Thyroid gland (tissue), 4 donors: ENCODE measurements at regions not wholly inside any gene's neighbourhood (a gene's known extent, or its start where the extent isn't known, plus 50 kb on each side); places are given as distances from the start of the nearest gene placed in this dataset.
"Not testable (repeated sequence)": the region's sequence is repeated elsewhere in the genome, so short reads cannot be mapped to it uniquely, and the experiment has no call there.

Experiments
- DNase-seq, 2 donors: peaks; one replicate each; pipeline ENCODE4 v3.0.0-alpha.2; 2019
- H3K27ac ChIP-seq, 3 donors: fragments of 200-600 bp; sonication (generic); 1 replicate in 2 of 3; 2 replicates in 1 of 3; pipeline ENCODE4 v1.5.1; 2016 to 2019; ENCODE audit warnings: mild to moderate bottlenecking in 1 of 3, moderate library complexity in 1 of 3
- H3K27me3 ChIP-seq: fragments of 200-600 bp; sonication (generic); one replicate; pipeline ENCODE4 v1.5.1; 2019
- H3K36me3 ChIP-seq, 2 donors: fragments of 200-600 bp; sonication (generic); one replicate each; pipeline ENCODE4 v1.5.1; 2016 to 2019
- H3K4me1 ChIP-seq, 2 donors: fragments of 200-600 bp; sonication (generic); one replicate each; pipeline ENCODE4 v1.5.1; 2017 to 2019
- H3K4me3 ChIP-seq, 3 donors: fragments of 200-600 bp; sonication (generic); replicated peaks in 1 of 3; 1 replicate in 2 of 3; 2 replicates in 1 of 3; pipeline ENCODE4 v1.5.1; 2016; ENCODE audit warnings: mild to moderate bottlenecking in 1 of 3
- H3K9me3 ChIP-seq: fragments of 200-600 bp; sonication (generic); one replicate; pipeline ENCODE4 v1.5.1; 2017
- POLR2A ChIP-seq, 2 donors: fragments of 450-650 bp; IDR thresholded peaks; one replicate each; pipeline ENCODE4 v1.6.1; 2017; ENCODE audit warnings: antibody characterized with exemption in 2 of 2, mild to moderate bottlenecking in 2 of 2, moderate library complexity in 1 of 2
- WGBS, 2 donors: methylation state at CpG; one replicate each; pipeline ENCODE4 v1.1.5; 2017; 5-methylcytosine and 5-hydroxymethylcytosine counted together
- intact Hi-C: fragments of 100-400 bp; cut with DNase I; formaldehyde crosslinking; loops from one replicate; pipeline ENCODE4 v1.15.1; 2023

DNA sequence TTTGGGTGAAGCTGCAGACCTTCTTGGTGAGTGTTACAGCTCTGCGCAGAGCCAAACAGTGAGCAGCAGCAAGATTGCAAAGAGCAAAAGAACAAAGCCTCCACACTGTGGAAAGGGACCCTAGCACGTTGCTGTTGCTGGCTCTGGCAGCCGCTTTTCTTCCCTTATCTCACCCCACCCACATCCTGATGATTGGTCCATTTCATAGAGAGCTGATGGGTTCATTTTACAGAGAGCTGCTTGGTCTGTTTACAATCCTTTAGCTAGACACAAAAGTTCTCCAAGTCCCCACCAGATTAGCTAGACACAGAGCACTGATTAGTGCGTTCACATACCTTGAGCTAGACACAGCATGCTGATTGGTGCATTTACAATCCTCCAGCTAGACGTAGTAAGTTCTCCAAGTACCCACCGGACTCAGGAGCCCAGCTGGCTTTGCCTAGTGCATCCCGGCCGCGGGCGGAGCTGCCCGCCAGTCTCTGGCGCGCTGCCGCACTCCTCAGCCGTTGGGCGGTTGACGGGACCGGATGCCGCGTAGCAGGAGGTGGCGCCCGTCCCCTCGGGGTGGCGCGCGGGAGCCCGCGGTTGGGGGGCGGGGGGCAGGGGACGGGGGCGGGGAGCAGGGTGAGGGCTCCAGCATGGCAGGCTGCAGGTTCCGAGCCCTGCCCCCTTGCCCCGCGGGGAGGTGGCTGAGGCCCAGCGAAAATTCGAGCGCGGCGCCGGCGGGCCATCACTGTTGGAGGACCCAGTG is 201.4 kb upstream of the C1QTNF3 start:
- H3K27me3 ChIP-seq, H3K9me3 ChIP-seq, intact Hi-C loops, H3K36me3 ChIP-seq, H3K4me1 ChIP-seq: not testable (repeated sequence)
- peak overlapping the region in 1 of 3 donors; percentile 35 for H3K4me3 ChIP-seq
- DNase-seq: peak; percentile 77 to 80
- peak in 1 of 2 donors; percentile 48 for TF ChIP-seq POLR2A (IDR thresholded peaks at IDR 0.05)
- peak overlapping the region; percentile 69 to 83 (median 74) for H3K27ac ChIP-seq
- 0% methylated on average over 3 of the region's 41 CpGs for WGBS, 2 donors

- H3K36me3 ChIP-seq, intact Hi-C loops, H3K4me1 ChIP-seq, H3K9me3 ChIP-seq, DNase-seq, H3K27me3 ChIP-seq: not testable (repeated sequence)
- H3K4me3 ChIP-seq: peak overlapping the region in 1 of 3 donors; percentile 35
- H3K27ac ChIP-seq: peak overlapping the region; percentile 69 to 83 (median 74)
- no CpG with 5 or more reads among the region's 31 CpGs for WGBS, 2 donors
These were observed 202.0 kb upstream of the C1QTNF3 start for GRCh38 chr5:34245032-34245394.

DNA sequence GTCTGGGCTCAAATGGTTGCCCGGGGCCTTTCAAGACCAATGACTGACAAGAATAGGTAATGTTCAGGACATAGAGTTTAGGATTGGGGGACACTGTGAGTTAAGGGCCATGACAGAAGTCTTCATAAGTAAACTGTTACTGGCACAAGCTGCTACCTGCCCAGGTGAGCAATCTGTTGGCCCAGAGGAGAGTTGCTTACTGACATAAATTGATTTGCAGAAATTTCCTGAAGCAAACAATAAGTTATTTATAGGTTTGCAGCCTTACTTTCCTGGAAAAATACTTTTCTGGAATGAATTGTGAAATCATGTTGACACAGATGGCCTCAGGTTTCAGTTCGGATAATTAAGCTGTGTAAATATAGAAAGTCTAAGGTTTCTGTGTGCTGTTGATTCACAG is 202.8 kb upstream of the C1QTNF3 start:
- WGBS, 2 donors: 87 to 92% methylated on average over 2 of the region's 2 CpGs
- H3K27me3 ChIP-seq, intact Hi-C loops, H3K9me3 ChIP-seq, H3K4me1 ChIP-seq, DNase-seq, H3K36me3 ChIP-seq, H3K4me3 ChIP-seq, H3K27ac ChIP-seq: not testable (repeated sequence)

DNA sequence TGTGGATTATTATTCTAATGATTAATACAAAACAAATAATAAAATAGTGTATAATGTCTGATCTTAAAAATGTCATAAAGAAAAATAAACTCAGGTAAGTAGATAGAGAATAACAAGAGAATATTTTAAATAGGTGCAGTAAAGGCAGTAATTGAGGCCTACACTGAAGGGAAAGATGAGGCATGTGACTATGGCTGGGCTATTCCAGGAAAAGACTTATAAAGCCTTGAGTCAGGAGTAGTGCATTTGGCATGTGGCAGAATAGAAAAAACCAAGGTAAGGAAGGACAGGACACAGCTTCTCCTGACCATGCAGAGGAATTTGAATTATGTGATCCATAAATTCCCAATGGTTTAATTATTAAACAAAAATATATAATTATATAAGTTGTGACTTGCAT is 215.6 kb upstream of the C1QTNF3 start:
- H3K36me3 ChIP-seq, H3K27me3 ChIP-seq, H3K27ac ChIP-seq, DNase-seq, intact Hi-C loops, H3K4me3 ChIP-seq, H3K4me1 ChIP-seq, H3K9me3 ChIP-seq: not testable (repeated sequence)

DNA sequence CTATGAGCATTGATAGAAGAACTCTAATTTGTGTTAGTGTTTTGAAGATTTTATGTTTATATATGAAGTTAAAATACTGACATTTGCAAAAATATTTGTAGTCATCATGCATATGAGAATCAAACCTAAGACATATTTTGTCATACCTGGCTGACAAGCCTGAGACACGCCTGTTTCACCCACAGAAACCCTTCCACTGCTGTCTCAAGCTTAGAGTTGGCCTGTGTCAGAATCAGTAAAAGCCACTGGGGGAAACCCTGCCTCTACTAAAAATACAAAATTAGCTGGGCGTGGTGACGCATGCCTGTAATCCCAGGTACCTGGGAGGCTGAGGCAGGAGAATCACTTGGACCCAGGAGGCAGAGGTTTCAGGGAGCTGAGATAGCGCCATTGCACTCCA is 218.0 kb upstream of the C1QTNF3 start:
- H3K27ac ChIP-seq, H3K4me3 ChIP-seq, DNase-seq, H3K36me3 ChIP-seq, H3K4me1 ChIP-seq, intact Hi-C loops, H3K27me3 ChIP-seq, H3K9me3 ChIP-seq: not testable (repeated sequence)
- WGBS, 2 donors: 55 to 58% methylated on average over 3 of the region's 4 CpGs

GRCh38 chr5:34266151-34266550 is 223.1 kb upstream of the C1QTNF3 start:
- H3K27me3 ChIP-seq: not testable (repeated sequence)

GRCh38 chr5:34296759-34297158 is 253.7 kb upstream of the C1QTNF3 start:
- DNase-seq, H3K36me3 ChIP-seq, H3K27ac ChIP-seq, H3K9me3 ChIP-seq, H3K27me3 ChIP-seq, H3K4me1 ChIP-seq, H3K4me3 ChIP-seq, intact Hi-C loops: not testable (repeated sequence)
- 40% methylated on average over 1 of the region's 1 CpG; no CpG with 5 or more reads in 1 of the 2 donors for WGBS, 2 donors

More at GRCh38 chr5:34266151-34266550, 223.1 kb upstream of the C1QTNF3 start:
- H3K4me3 ChIP-seq, DNase-seq, H3K9me3 ChIP-seq, H3K27ac ChIP-seq, intact Hi-C loops, H3K36me3 ChIP-seq, H3K4me1 ChIP-seq: not testable (repeated sequence)

DNA sequence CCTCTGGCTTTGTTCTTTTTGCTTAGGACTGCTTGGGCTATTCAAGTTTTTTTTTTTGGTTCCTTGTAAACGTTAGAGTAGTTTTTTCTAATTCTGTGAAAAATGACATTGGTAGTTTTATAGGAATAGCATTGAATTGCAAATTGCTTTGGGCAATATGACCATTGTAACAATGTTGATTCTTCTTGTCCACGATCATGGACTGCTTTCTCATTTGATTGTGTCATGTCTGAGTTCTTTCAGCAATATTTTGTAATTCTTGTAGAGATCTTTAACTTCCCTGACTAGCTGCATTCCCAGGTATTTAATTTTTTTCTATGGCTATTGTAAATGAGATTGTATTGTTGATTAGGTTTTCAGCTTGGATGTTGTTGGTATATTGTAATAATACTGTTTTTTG is 286.2 kb upstream of the C1QTNF3 start:
- DNase-seq, H3K27me3 ChIP-seq, H3K4me1 ChIP-seq, H3K4me3 ChIP-seq, H3K36me3 ChIP-seq, intact Hi-C loops, H3K27ac ChIP-seq, H3K9me3 ChIP-seq: not testable (repeated sequence)
- 68 to 80% methylated on average over 2 of the region's 2 CpGs for WGBS, 2 donors

DNA sequence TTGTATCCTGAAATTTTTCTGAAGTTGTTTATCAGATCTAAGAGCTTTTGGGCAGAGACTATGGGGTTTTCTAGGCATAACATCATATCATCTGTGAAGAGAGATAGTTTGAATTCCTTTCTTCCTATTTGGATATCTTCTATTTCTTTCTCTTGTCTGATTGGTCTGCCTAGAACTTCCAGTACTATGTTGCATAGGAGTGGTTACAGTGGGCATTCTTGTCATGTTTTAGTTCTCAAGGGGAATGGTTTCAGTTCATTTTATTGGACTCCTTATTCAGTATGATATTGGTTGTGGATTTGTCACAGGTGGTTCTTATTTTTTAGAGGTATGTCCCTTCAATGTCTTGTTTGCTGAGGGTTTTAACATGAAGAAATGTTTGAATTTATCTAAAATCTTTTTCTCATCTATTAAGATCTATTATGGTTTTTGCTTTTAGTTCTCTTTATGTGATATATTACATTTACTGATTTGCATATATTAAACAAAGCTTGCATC is 286.6 kb upstream of the C1QTNF3 start:
- DNase-seq, H3K27ac ChIP-seq, H3K36me3 ChIP-seq, intact Hi-C loops, H3K4me1 ChIP-seq, H3K27me3 ChIP-seq, H3K4me3 ChIP-seq, H3K9me3 ChIP-seq: not testable (repeated sequence)

GRCh38 chr5:34331928-34332454 is 289.0 kb upstream of the C1QTNF3 start:
- intact Hi-C loops, H3K27me3 ChIP-seq, H3K4me3 ChIP-seq, DNase-seq, H3K4me1 ChIP-seq, H3K9me3 ChIP-seq, H3K27ac ChIP-seq, H3K36me3 ChIP-seq: not testable (repeated sequence)

- 85 to 86% methylated on average over 1 of the region's 1 CpG for WGBS, 2 donors
- H3K36me3 ChIP-seq, H3K27ac ChIP-seq, intact Hi-C loops, DNase-seq, H3K9me3 ChIP-seq, H3K27me3 ChIP-seq, H3K4me1 ChIP-seq, H3K4me3 ChIP-seq: not testable (repeated sequence)
These were observed 296.5 kb upstream of the C1QTNF3 start for GRCh38 chr5:34339408-34340001.

- H3K27ac ChIP-seq, H3K9me3 ChIP-seq, H3K4me3 ChIP-seq, H3K27me3 ChIP-seq, intact Hi-C loops, DNase-seq, H3K4me1 ChIP-seq, H3K36me3 ChIP-seq: not testable (repeated sequence)
- WGBS, 2 donors: 49 to 82% methylated on average over 2 of the region's 2 CpGs
These were observed 301.7 kb upstream of the RAI14 start for GRCh38 chr5:34354440-34354839.

DNA sequence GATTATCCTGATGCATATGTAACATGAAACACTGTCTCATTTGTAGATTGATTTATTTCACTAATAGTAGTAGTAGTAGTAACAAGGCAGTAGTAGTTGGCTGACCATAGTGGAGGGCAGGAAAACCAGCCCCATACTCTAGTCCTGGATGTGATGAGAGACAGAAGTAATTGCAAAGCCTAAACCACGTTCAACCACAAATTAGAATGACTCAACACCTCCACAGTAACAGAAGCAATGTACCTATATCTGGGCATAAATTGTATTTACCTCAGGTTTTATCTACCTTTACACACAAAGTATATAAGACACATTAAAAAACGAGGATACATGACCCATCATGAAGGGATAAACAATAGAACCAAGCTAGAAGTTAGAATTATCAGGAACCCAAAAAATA is 284.7 kb upstream of the RAI14 start:
- 70 to 84% methylated on average over 2 of the region's 2 CpGs for WGBS, 2 donors
- H3K4me3 ChIP-seq, H3K4me1 ChIP-seq, H3K27ac ChIP-seq, H3K9me3 ChIP-seq, H3K36me3 ChIP-seq, H3K27me3 ChIP-seq, DNase-seq, intact Hi-C loops: not testable (repeated sequence)
